Spleen (tissue), 7 donors: ENCODE measurements at regions not wholly inside any gene's neighbourhood (a gene's known extent, or its start where the extent isn't known, plus 50 kb on each side); places are given as distances from the start of the nearest gene placed in this dataset.

Experiments used
- CTCF ChIP-seq, 11 experiments: fragments of 200-600 bp in 7 of 11; fragments of 450-650 bp in 4 of 11; sonication (generic) in 4 of 11; IDR thresholded peaks in 8 of 11; conservative IDR thresholded peaks in 3 of 11; 1 replicate in 7 of 11; 2 replicates in 4 of 11; pipeline versions ENCODE4 v1.4.0 to v1.8.0; 2016 to 2021; ENCODE audit warnings: antibody characterized with exemption in 11 of 11, inconsistent platforms in 4 of 11, mild to moderate bottlenecking in 1 of 11
- POLR2A ChIP-seq, 3 donors: fragments of 450-650 bp; IDR thresholded peaks; one replicate each; pipeline ENCODE4 v1.5.1; 2017; ENCODE audit warnings: antibody characterized with exemption in 3 of 3, mild to moderate bottlenecking in 1 of 3
- donor health status: DM: no; HTN: no; CAD: no; lungs with moderate emphysema.
- donor health status: DM: no; HTN: no; CAD: no.
- donor health status: DM: no; HTN: no; CAD: no.

DNA sequence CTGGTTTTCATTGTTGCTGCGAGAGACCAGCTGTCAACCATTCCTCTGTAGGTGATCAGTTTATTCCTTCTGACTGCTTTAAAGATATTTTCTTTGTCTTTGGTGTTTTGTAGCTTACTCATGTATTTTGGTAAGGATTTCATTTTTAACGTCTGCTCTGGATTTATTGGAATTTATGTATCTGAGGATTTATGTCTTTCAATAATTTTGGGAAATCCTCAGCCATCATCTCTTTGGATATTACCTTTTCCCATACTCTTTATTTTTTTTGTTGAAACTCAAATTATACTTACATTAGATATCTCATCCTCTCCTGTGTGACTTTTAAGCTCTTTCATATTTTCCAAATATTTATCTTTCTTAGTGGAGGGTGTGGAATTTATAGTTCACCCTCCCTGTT is 62.7 kb upstream of the COL8A1 start:
- TF ChIP-seq POLR2A (IDR thresholded peaks at IDR 0.05) (no peak), CTCF (IDR thresholded peaks at IDR 0.05 in 8 of 11, conservative IDR thresholded peaks at IDR 0.05 in 3 of 11) (no peak)
